ENCODE measurements at regions not wholly inside any gene's neighbourhood (a gene's known extent, or its start where the extent isn't known, plus 50 kb on each side); places are given as distances from the start of the nearest gene placed in this dataset.

- no peak for FAIRE-seq
- Histone ChIP-seq H4K20me1 (replicated peaks; ENCODE audit: control insufficient read depth, extremely low read depth, insufficient read depth, low read length) (no peaks in the 10 kb centered on the region), H3K79me2 (ENCODE audit: control insufficient read depth, insufficient read depth, low read length) (no peaks in the 10 kb centered on the region), H2AFZ (ENCODE audit: low read depth, low read length) (no peak overlapping the region), H3K4me2 (ENCODE audit: insufficient read depth, low read length) (no peak overlapping the region), H3K4me3 (replicated peaks in 1 of 3; ENCODE audit: insufficient read depth in 1 of 3, low read depth in 1 of 3, low read length in 3 of 3) (no peak overlapping the region), H3K27ac (ENCODE audit: insufficient read depth, low read depth, low read length) (no peak overlapping the region), H3K9me3 (replicated peaks; ENCODE audit: control insufficient read depth, insufficient read depth, low read length) (peaks cover 3% of the 10 kb centered on the region), H3K9me1 (replicated peaks; ENCODE audit: control insufficient read depth, extremely low read depth, insufficient read depth, low read length) (no peaks in the 10 kb centered on the region), H3K36me3 (ENCODE audit: control insufficient read depth in 2 of 2, extremely low read depth in 1 of 2, insufficient read depth in 2 of 2, low read length in 2 of 2) (no peaks in the 10 kb centered on the region), H3K4me1 (ENCODE audit: control insufficient read depth, extremely low read depth, insufficient read depth, low read length) (no peaks in the 10 kb centered on the region), H3K27me3 (ENCODE audit: control insufficient read depth in 2 of 2, insufficient read depth in 2 of 2, low read length in 2 of 2) (no peaks in the 10 kb centered on the region), H3K9ac (replicated peaks; ENCODE audit: extremely low read depth, insufficient read depth, low read length) (no peak overlapping the region)
- no TSS peak for BruUV-seq (replicated peaks)
- intact Hi-C loops (cut with micrococcal nuclease) = no loop called here
- ChIA-PET POLR2A (no interaction called here), CTCF (no interaction called here)
- no peak for TF ChIP-seq FOS (IDR thresholded peaks at IDR 0.05; ENCODE audit: borderline replicate concordance, insufficient read depth, low read length)
- TF ChIP-seq POLR2A (IDR thresholded peaks at IDR 0.05; ENCODE audit: low read depth, low read length) = no peak
- no peak for TF ChIP-seq POLR2AphosphoS5 (IDR thresholded peaks at IDR 0.05; ENCODE audit: insufficient read depth, low read depth, low read length)
- TF ChIP-seq EZH2 (IDR thresholded peaks at IDR 0.05; ENCODE audit: borderline replicate concordance, low read depth, low read length, severe bottlenecking) = no peak
- TF ChIP-seq, protein P1, sequence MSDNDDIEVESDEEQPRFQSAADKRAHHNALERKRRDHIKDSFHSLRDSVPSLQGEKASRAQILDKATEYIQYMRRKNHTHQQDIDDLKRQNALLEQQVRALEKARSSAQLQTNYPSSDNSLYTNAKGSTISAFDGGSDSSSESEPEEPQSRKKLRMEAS (IDR thresholded peaks at IDR 0.05; ENCODE audit: insufficient read depth, insufficient read length) = no peak
- TF ChIP-seq CTCF (IDR thresholded peaks at IDR 0.05; ENCODE audit: extremely low read depth in 1 of 2, insufficient read depth in 1 of 2, low read depth in 1 of 2, low read length in 2 of 2) = no peak
- dilution Hi-C loops (cut with MboI; ENCODE audit: extremely low pct_ligation_motif_present, low sequenced_read_pairs) = no loop called here
- DNase-seq (ENCODE audit: low read depth, low spot score) = no peak
These were observed 900.0 kb downstream of the JRKL start for GRCh38 chr11:97289823-97290222.

Measured in endothelial cell of umbilical vein (primary cell).